Erythroblast (primary cell): ENCODE measurements at regions not wholly inside any gene's neighbourhood (a gene's known extent, or its start where the extent isn't known, plus 50 kb on each side); places are given as distances from the start of the nearest gene placed in this dataset.

Experiments
- GATA1 ChIP-seq: IDR thresholded peaks from 2 replicates; pipeline ENCODE4 v1.6.1; 2011; ENCODE audit warnings: low read depth, mild to moderate bottlenecking, control low read depth, low read length, moderate library complexity
- POLR2A ChIP-seq: IDR thresholded peaks from 2 replicates; pipeline ENCODE4 v1.6.1; 2011; ENCODE audit warnings: mild to moderate bottlenecking, low read length

DNA sequence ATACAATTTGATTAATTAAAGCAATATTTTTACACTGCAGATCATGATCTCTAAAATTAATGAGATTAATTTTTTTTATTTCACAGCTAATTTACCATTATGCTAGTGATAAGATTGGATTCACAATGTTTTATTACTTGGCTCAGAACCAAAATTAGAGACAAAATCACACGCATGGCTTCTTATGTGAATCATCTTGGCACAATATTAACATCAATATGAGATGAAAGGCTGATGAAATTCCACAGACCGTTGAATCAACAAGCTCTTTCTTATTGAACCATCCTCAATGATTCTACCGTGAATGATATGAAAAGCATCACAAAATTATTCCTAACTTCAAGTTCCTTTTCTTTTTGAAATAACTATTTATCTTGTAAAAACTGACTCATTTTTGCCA lies 544.9 kb downstream of the KCNT2 start:
- TF ChIP-seq POLR2A: no peak
- TF ChIP-seq GATA1: no peak
